H1 (cell line): ENCODE measurements at regions not wholly inside any gene's neighbourhood (a gene's known extent, or its start where the extent isn't known, plus 50 kb on each side); places are given as distances from the start of the nearest gene placed in this dataset.

Source experiments
- CTCF ChIA-PET: fragments of 300-600 bp; sonication (Branson Sonifier 250); formaldehyde crosslinking; loops from one replicate; lab custom pipeline; 2021; ENCODE audit not compliant: partially characterized antibody; lab: Charles Lee
- POLR2A ChIA-PET: fragments of 300-600 bp; sonication (Branson Sonifier 250); formaldehyde crosslinking; loops from one replicate; lab custom pipeline; 2021; ENCODE audit warnings: inconsistent platforms; ENCODE audit not compliant: partially characterized antibody; lab: Charles Lee
- DNase-seq, 2 experiments: peaks; one replicate each; pipeline versions ENCODE4 v3.0.0 to v3.0.0-alpha.2; 2010 to 2022; ENCODE audit warnings: low spot score in 2 of 2, low read depth in 1 of 2, mixed read lengths in 1 of 2
- FAIRE-seq: peaks from 2 replicates; lab custom pipeline; 2011; peaks lifted over from hg19 to GRCh38; lab: Jason Lieb, UNC
- H2AFZ ChIP-seq: 2 replicates; pipeline ENCODE4 v1.8.1; 2012; ENCODE audit warnings: low read length, inconsistent platforms
- H2AK5ac ChIP-seq: 2 replicates; pipeline ENCODE4 v1.6.1; 2013; ENCODE audit warnings: low read depth, low read length
- H2BK120ac ChIP-seq: replicated peaks from 2 replicates; pipeline ENCODE3; 2013; ENCODE audit warnings: low read depth, low read length, inconsistent platforms
- H2BK12ac ChIP-seq: 2 replicates; pipeline ENCODE4 v1.6.1; 2013; ENCODE audit warnings: low read depth, low read length
- H2BK15ac ChIP-seq: 2 replicates; pipeline ENCODE4 v1.6.1; 2013; ENCODE audit warnings: low read length
- H2BK20ac ChIP-seq: 2 replicates; pipeline ENCODE4 v1.6.1; 2013; ENCODE audit warnings: low read length
- H2BK5ac ChIP-seq: 2 replicates; pipeline ENCODE4 v1.6.1; 2013; ENCODE audit warnings: low read depth, low read length
- H3K14ac ChIP-seq: 2 replicates; pipeline ENCODE4 v1.6.1; 2013; ENCODE audit warnings: inconsistent platforms; ENCODE audit not compliant: insufficient read length
- H3K18ac ChIP-seq: 2 replicates; pipeline ENCODE4 v1.6.1; 2013; ENCODE audit warnings: low read length; ENCODE audit errors: extremely low read depth
- H3K23ac ChIP-seq: 2 replicates; pipeline ENCODE4 v1.6.1; 2013; ENCODE audit warnings: inconsistent platforms; ENCODE audit not compliant: insufficient read length
- H3K23me2 ChIP-seq: 2 replicates; pipeline ENCODE4 v1.6.1; 2013; ENCODE audit warnings: low read depth, low read length
- H3K27ac ChIP-seq: 2 replicates; pipeline ENCODE4 v1.6.1; 2011; ENCODE audit warnings: low read depth, low read length, inconsistent platforms
- H3K27me3 ChIP-seq, 4 experiments: replicated peaks in 1 of 4; 1 replicate in 1 of 4; 2 replicates in 3 of 4; pipeline versions ENCODE4 v1.6.1 to v1.8.1; 2011 to 2013; ENCODE audit warnings: low read length in 3 of 4, mild to moderate bottlenecking in 3 of 4, inconsistent platforms in 2 of 4, mixed read lengths in 2 of 4, moderate library complexity in 1 of 4; ENCODE audit not compliant: control insufficient read depth in 3 of 4, insufficient read depth in 3 of 4; ENCODE audit errors: extremely low read depth in 1 of 4
- H3K36me3 ChIP-seq, 4 experiments: 2 replicates each; pipeline versions ENCODE4 v1.6.1 to v1.8.1; 2011 to 2013; ENCODE audit warnings: mild to moderate bottlenecking in 4 of 4, low read length in 3 of 4, moderate library complexity in 2 of 4, control low read depth in 1 of 4, inconsistent platforms in 1 of 4; ENCODE audit not compliant: insufficient read depth in 4 of 4, control insufficient read depth in 2 of 4
- H3K4ac ChIP-seq: replicated peaks from 2 replicates; pipeline ENCODE3; 2013; ENCODE audit warnings: low read length, low read depth, mixed read lengths, inconsistent platforms; ENCODE audit not compliant: insufficient read length
- H3K4me1 ChIP-seq, 4 experiments: replicated peaks in 1 of 4; 1 replicate in 1 of 4; 2 replicates in 3 of 4; pipeline versions ENCODE4 v1.6.1 to v1.8.1; 2011 to 2013; ENCODE audit warnings: low read length in 3 of 4, inconsistent platforms in 2 of 4, mixed read lengths in 1 of 4; ENCODE audit not compliant: insufficient read depth in 4 of 4, control insufficient read depth in 3 of 4
- H3K4me2 ChIP-seq, 2 experiments: 2 replicates each; pipeline versions ENCODE4 v1.6.1 to v1.8.1; 2011 to 2013; ENCODE audit warnings: low read depth in 2 of 2, low read length in 2 of 2, control low read depth in 1 of 2, inconsistent platforms in 1 of 2, mild to moderate bottlenecking in 1 of 2; ENCODE audit not compliant: insufficient read depth in 1 of 2
- H3K4me3 ChIP-seq, 4 experiments: fragments of 200-600, 300-600 bp in 1 of 4; sonication (generic), shearing (Covaris generic), sonication (Bioruptor Twin) in 1 of 4; 2 replicates each; pipeline versions ENCODE4 v1.5.1 to v1.8.1; 2011 to 2016; ENCODE audit warnings: low read length in 4 of 4, low read depth in 3 of 4, control low read depth in 2 of 4, inconsistent platforms in 2 of 4, mild to moderate bottlenecking in 2 of 4, mixed read lengths in 1 of 4, moderate library complexity in 1 of 4; ENCODE audit not compliant: insufficient read depth in 2 of 4; ENCODE audit errors: extremely low read depth in 1 of 4
- H3K56ac ChIP-seq: replicated peaks from 2 replicates; pipeline ENCODE3; 2013; ENCODE audit warnings: low read depth, mild to moderate bottlenecking, mixed read lengths, low read length, inconsistent platforms; ENCODE audit not compliant: insufficient read length
- H3K79me1 ChIP-seq: 2 replicates; pipeline ENCODE4 v1.6.1; 2013; ENCODE audit warnings: low read depth, low read length, control low read depth
- H3K79me2 ChIP-seq, 2 experiments: 2 replicates each; pipeline versions ENCODE4 v1.6.1 to v1.8.1; 2012 to 2013; ENCODE audit warnings: low read length in 2 of 2, mild to moderate bottlenecking in 2 of 2, inconsistent platforms in 1 of 2; ENCODE audit not compliant: insufficient read depth in 2 of 2, control insufficient read depth in 1 of 2
- H3K9ac ChIP-seq, 4 experiments: replicated peaks in 1 of 4; 1 replicate in 1 of 4; 2 replicates in 3 of 4; pipeline versions ENCODE4 v1.6.1 to v1.8.1; 2011 to 2013; ENCODE audit warnings: low read depth in 3 of 4, low read length in 3 of 4, control low read depth in 2 of 4, mild to moderate bottlenecking in 2 of 4, moderate library complexity in 2 of 4, inconsistent platforms in 1 of 4; ENCODE audit errors: extremely low read depth in 1 of 4
- H3K9me3 ChIP-seq, 2 experiments: 2 replicates each; pipeline versions ENCODE4 v1.6.1 to v1.8.1; 2012 to 2013; ENCODE audit warnings: mild to moderate bottlenecking in 2 of 2, moderate library complexity in 2 of 2, control low read depth in 1 of 2, inconsistent platforms in 1 of 2, low read depth in 1 of 2, low read length in 1 of 2, mixed read lengths in 1 of 2; ENCODE audit not compliant: insufficient read depth in 2 of 2
- H4K20me1 ChIP-seq, 2 experiments: replicated peaks in 1 of 2; 2 replicates each; pipeline versions ENCODE3 to v1.8.1; 2011 to 2013; ENCODE audit warnings: inconsistent platforms in 2 of 2, low read length in 2 of 2, mild to moderate bottlenecking in 1 of 2; ENCODE audit not compliant: insufficient read depth in 2 of 2, control insufficient read depth in 1 of 2
- H4K5ac ChIP-seq: 2 replicates; pipeline ENCODE4 v1.6.1; 2013; ENCODE audit warnings: low read length, low read depth, mixed read lengths, inconsistent platforms; ENCODE audit not compliant: insufficient read length
- H4K8ac ChIP-seq: 2 replicates; pipeline ENCODE4 v1.8.0; 2013; ENCODE audit warnings: mild to moderate bottlenecking, moderate library complexity, low read length, inconsistent platforms; ENCODE audit not compliant: insufficient read depth; ENCODE audit errors: extremely low read depth
- H4K91ac ChIP-seq: replicated peaks from 2 replicates; pipeline ENCODE3; 2013; ENCODE audit warnings: low read length, mixed read lengths, inconsistent platforms; ENCODE audit not compliant: insufficient read length
- ASH2L ChIP-seq: fragments of 200-600, 300-600 bp; sonication (generic); IDR thresholded peaks from one replicate; pipeline ENCODE4 v1.7.1; 2017; ENCODE audit warnings: low read length
- BACH1 ChIP-seq: IDR thresholded peaks from 2 replicates; pipeline ENCODE4 v1.6.1; 2012; ENCODE audit warnings: low read length, improper control_type of control experiment
- CHD1 ChIP-seq: IDR thresholded peaks from 2 replicates; pipeline ENCODE4 v1.6.1; 2012; ENCODE audit warnings: low read depth, low read length, improper control_type of control experiment
- CREB1 ChIP-seq: IDR thresholded peaks from 2 replicates; pipeline ENCODE4 v1.6.1; 2012; ENCODE audit warnings: inconsistent platforms
- JUN ChIP-seq: IDR thresholded peaks from 2 replicates; pipeline ENCODE4 v1.6.1; 2011; ENCODE audit warnings: low read depth, mild to moderate bottlenecking, improper control_type of control experiment, low read length
- KDM1A ChIP-seq: fragments of 200-600, 300-600 bp; sonication (generic); IDR thresholded peaks from 2 replicates; pipeline ENCODE4 v1.7.1; 2016; ENCODE audit warnings: mild to moderate bottlenecking, low read length, borderline replicate concordance
- NRF1 ChIP-seq: IDR thresholded peaks from 2 replicates; pipeline ENCODE4 v1.6.1; 2011; ENCODE audit warnings: mild to moderate bottlenecking, low read depth, low read length, improper control_type of control experiment
- SAP30 ChIP-seq: fragments of 300-600 bp; sonication (generic); IDR thresholded peaks from 2 replicates; pipeline ENCODE4 v1.7.1; 2012; ENCODE audit warnings: low read length, moderate library complexity, mild to moderate bottlenecking, inconsistent platforms; ENCODE audit not compliant: insufficient read depth, insufficient replicate concordance
- SIRT6 ChIP-seq: IDR thresholded peaks from one replicate; pipeline ENCODE4 v1.7.1; 2012; ENCODE audit warnings: low read length, inconsistent platforms
- SP4 ChIP-seq: IDR thresholded peaks from 2 replicates; pipeline ENCODE4 v1.6.1; 2012; ENCODE audit warnings: low read length, inconsistent platforms
- SUZ12 ChIP-seq: fragments of 200-600 bp; sonication (generic); IDR thresholded peaks from 2 replicates; pipeline ENCODE4 v1.6.1; 2012; ENCODE audit warnings: mild to moderate bottlenecking, inconsistent platforms, low read length, moderate library complexity, mixed read lengths
- TAF1 ChIP-seq: IDR thresholded peaks from 2 replicates; pipeline ENCODE4 v1.6.1; 2011; ENCODE audit warnings: mild to moderate bottlenecking, low read depth, low read length
- TBP ChIP-seq: IDR thresholded peaks from 2 replicates; pipeline ENCODE4 v1.6.1; 2011; ENCODE audit warnings: low read depth, low read length, improper control_type of control experiment
- TCF12 ChIP-seq: IDR thresholded peaks from 2 replicates; pipeline ENCODE4 v1.6.1; 2011; ENCODE audit warnings: low read depth, mild to moderate bottlenecking, low read length
- WGBS, 2 experiments: shearing (Covaris generic) in 1 of 2; methylation state at CpG; one replicate each; pipeline versions ENCODE4 v1.1.6 to v1.1.7; 2013 to 2015; ENCODE audit warnings: low lambda C conversion rate in 2 of 2, mixed read lengths in 2 of 2, inconsistent platforms in 1 of 2, low coverage in 1 of 2, missing lambda C conversion rate in 1 of 2; ENCODE audit not compliant: insufficient replicate concordance in 2 of 2, insufficient coverage in 1 of 2, insufficient read length in 1 of 2; ENCODE audit errors: extremely low coverage in 1 of 2, missing lambda C conversion rate in 1 of 2; 5-methylcytosine and 5-hydroxymethylcytosine counted together

DNA sequence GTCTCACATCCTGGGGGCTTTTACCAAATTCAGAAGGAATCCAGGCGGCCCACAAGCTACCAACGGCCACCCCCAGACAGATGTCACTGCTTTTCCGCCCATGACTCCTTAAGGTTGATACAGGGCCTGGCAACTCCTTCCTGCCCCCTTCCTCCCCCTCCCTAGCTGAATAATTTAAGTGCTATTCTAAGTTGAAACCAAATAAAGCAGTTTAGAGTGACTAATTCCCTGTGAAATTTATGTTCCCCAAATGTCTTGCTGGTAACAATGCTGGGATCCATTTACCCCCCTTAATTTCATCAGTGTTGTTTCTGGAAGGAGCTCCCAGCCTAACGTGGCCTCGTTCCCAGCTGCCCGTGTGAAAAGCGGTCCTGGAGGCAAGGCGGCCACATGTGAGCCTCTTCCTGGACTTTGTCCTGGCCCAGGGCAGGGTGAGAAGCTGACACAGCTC, 109.6 kb downstream of the TMEM130 start:
- H3K4ac ChIP-seq = no peak overlapping the region
- no peak overlapping the region for H2AFZ ChIP-seq
- CTCF ChIA-PET = interaction anchor here (0.7 to 1.5 kb wide), 4 partner anchors 15 to 432 kb away, joined by 3 to 6 read pairs (median 4); no protein-coding TSS in a partner anchor

More for the DNA sequence above, 109.6 kb downstream of the TMEM130 start:
- Histone ChIP-seq H3K4me1 (no peaks in the 10 kb centered on the region), H3K36me3 (no peaks in the 10 kb centered on the region), H3K79me1 (no peaks in the 10 kb centered on the region), H3K23ac (no peak overlapping the region), H2BK15ac (peak overlapping the region; percentile 75; the same call in 1 of the 2 replicates), H3K18ac (no peak overlapping the region), H3K56ac (no peak overlapping the region), H4K20me1 (no peaks in the 10 kb centered on the region), H3K9me3 (no peaks in the 10 kb centered on the region), H2BK20ac (no peak overlapping the region), H3K9ac (no peak overlapping the region), H2AK5ac (no peak overlapping the region), H4K5ac (no peak overlapping the region), H3K4me3 (no peak overlapping the region), H2BK5ac (no peak overlapping the region), H3K4me2 (no peak overlapping the region), H3K14ac (no peak overlapping the region), H3K23me2 (no peaks in the 10 kb centered on the region), H4K91ac (no peak overlapping the region), H2BK120ac (no peak overlapping the region), H2BK12ac (0 out of 2 replicates have a peak overlapping the region, but pooled peaks have one; percentile 39), H3K27ac (no peak overlapping the region), H3K27me3 (no peaks in the 10 kb centered on the region), H4K8ac (no peak overlapping the region), H3K79me2 (no peaks in the 10 kb centered on the region)
- FAIRE-seq (no peak), DNase-seq (no peak)
- TF ChIP-seq SIRT6 (no peak), CHD1 (no peak), NRF1 (no peak), TAF1 (no peak), TBP (no peak), SAP30 (no peak), ASH2L (no peak), JUN (no peak), SUZ12 (no peak), CREB1 (no peak), SP4 (no peak), TCF12 (no peak), KDM1A (no peak), BACH1 (no peak)
- POLR2A ChIA-PET = interaction anchor here (0.7 kb wide), 1 partner anchor 18 kb away, joined by 3 read pairs; no protein-coding TSS in a partner anchor
- 88% methylated on average over 8 of the region's 8 CpGs; no CpG with 5 or more reads in 1 of the 2 experiments for WGBS, 2 experiments
